GM23338 (cell line): ENCODE measurements at regions not wholly inside any gene's neighbourhood (a gene's known extent, or its start where the extent isn't known, plus 50 kb on each side); places are given as distances from the start of the nearest gene placed in this dataset.

ENCODE experiments used
- ATAC-seq: fragments of 200-7000 bp; cut with Tn5 transposase; 3 replicates; pipeline ENCODE4 v1.9.1; 2020
- DNase-seq: peaks from one replicate; pipeline ENCODE4 v3.0.0-alpha.2; 2015; ENCODE audit warnings: low spot score
- H2AFZ ChIP-seq: fragments of 200-600 bp; sonication (generic); 2 replicates; pipeline ENCODE4 v1.8.0; 2016; ENCODE audit warnings: antibody characterized with exemption, mild to moderate bottlenecking, moderate library complexity
- H3F3A ChIP-seq: fragments of 200-600 bp; sonication (generic); replicated peaks from 2 replicates; pipeline ENCODE4 v1.8.0; 2017; ENCODE audit warnings: antibody characterized with exemption, mixed run types, low read depth
- H3K27ac ChIP-seq: fragments of 200-600 bp; sonication (generic); 2 replicates; pipeline ENCODE4 v1.6.1; 2016; ENCODE audit warnings: low read depth
- H3K27me3 ChIP-seq: fragments of 200-600 bp; sonication (generic); 2 replicates; pipeline ENCODE4 v1.8.0; 2016; ENCODE audit warnings: mild to moderate bottlenecking, mixed run types, moderate library complexity; ENCODE audit not compliant: insufficient read depth
- H3K36me3 ChIP-seq: fragments of 200-600 bp; sonication (generic); 2 replicates; pipeline ENCODE4 v1.8.0; 2016; ENCODE audit warnings: mild to moderate bottlenecking; ENCODE audit not compliant: insufficient read depth
- H3K4me1 ChIP-seq: fragments of 200-600 bp; sonication (generic); 2 replicates; pipeline ENCODE4 v1.8.0; 2016; ENCODE audit warnings: mild to moderate bottlenecking, moderate library complexity; ENCODE audit not compliant: insufficient read depth
- H3K4me2 ChIP-seq: fragments of 200-600 bp; sonication (generic); 2 replicates; pipeline ENCODE4 v1.7.1; 2017; ENCODE audit warnings: mixed run types
- H3K4me3 ChIP-seq: fragments of 200-600 bp; sonication (generic); 2 replicates; pipeline ENCODE4 v1.6.1; 2016; ENCODE audit warnings: mixed run types
- H3K79me2 ChIP-seq: fragments of 200-600 bp; sonication (generic); replicated peaks from 2 replicates; pipeline ENCODE4 v1.8.0; 2017; ENCODE audit warnings: mild to moderate bottlenecking; ENCODE audit not compliant: insufficient read depth
- H3K9me2 ChIP-seq: fragments of 200-600 bp; sonication (generic); 2 replicates; pipeline ENCODE4 v1.8.0; 2017; ENCODE audit not compliant: insufficient read depth
- H4K20me1 ChIP-seq: fragments of 200-600 bp; sonication (generic); replicated peaks from 2 replicates; pipeline ENCODE4 v1.8.0; 2017; ENCODE audit warnings: mild to moderate bottlenecking; ENCODE audit not compliant: insufficient read depth
- H3K27ac Mint-ChIP-seq: 2 replicates; pipeline ENCODE4 v1.8.0; 2020; ENCODE audit warnings: inconsistent platforms, mild to moderate bottlenecking, moderate library complexity, mixed read lengths
- H3K27me3 Mint-ChIP-seq: 3 replicates; pipeline ENCODE4 v1.8.0; 2022; ENCODE audit warnings: low read depth, mild to moderate bottlenecking, moderate library complexity, mixed read lengths, inconsistent platforms; ENCODE audit not compliant: insufficient read depth, poor library complexity
- H3K36me3 Mint-ChIP-seq: 3 replicates; pipeline ENCODE4 v1.8.0; 2021; ENCODE audit warnings: low read depth, mild to moderate bottlenecking, inconsistent platforms, moderate library complexity, mixed read lengths
- H3K4me1 Mint-ChIP-seq: 3 replicates; pipeline ENCODE4 v1.8.0; 2020; ENCODE audit warnings: mild to moderate bottlenecking, inconsistent platforms, mixed read lengths
- H3K4me3 Mint-ChIP-seq: 3 replicates; pipeline ENCODE4 v1.8.0; 2021; ENCODE audit warnings: moderate library complexity, mild to moderate bottlenecking, inconsistent platforms, mixed read lengths
- H3K9me3 Mint-ChIP-seq: 3 replicates; pipeline ENCODE4 v1.8.0; 2020; ENCODE audit warnings: moderate library complexity, mild to moderate bottlenecking, inconsistent platforms, mixed read lengths
- CREB1 ChIP-seq: fragments of 250-450 bp; sonication (Bioruptor Pico); IDR thresholded peaks from 2 replicates; pipeline ENCODE4 v1.5.0; 2020; ENCODE audit warnings: low read depth, mild to moderate bottlenecking, moderate library complexity
- EZH2 ChIP-seq: fragments of 200-600 bp; sonication (generic); IDR thresholded peaks from one replicate; pipeline ENCODE4 v1.8.0; 2017; ENCODE audit warnings: antibody characterized with exemption, mild to moderate bottlenecking, low read depth; ENCODE audit not compliant: unreplicated experiment
- EZH2phosphoT487 ChIP-seq: fragments of 200-600 bp; sonication (generic); IDR thresholded peaks from one replicate; pipeline ENCODE4 v1.8.1; 2018; ENCODE audit warnings: antibody characterized with exemption; ENCODE audit not compliant: unreplicated experiment
- JUNB ChIP-seq: IDR thresholded peaks from one replicate; pipeline ENCODE4 v1.6.1; 2016; ENCODE audit warnings: antibody characterized with exemption; ENCODE audit not compliant: unreplicated experiment
- ZNF114 ChIP-seq: fragments of 250-450 bp; sonication (Bioruptor Pico); IDR thresholded peaks from 2 replicates; pipeline ENCODE4 v1.5.0; 2020; ENCODE audit warnings: mild to moderate bottlenecking, moderate library complexity
- ZNF331 ChIP-seq: fragments of 250-450 bp; sonication (Bioruptor Pico); IDR thresholded peaks from 2 replicates; pipeline ENCODE4 v1.5.0; 2020; ENCODE audit warnings: low read depth, mild to moderate bottlenecking, moderate library complexity
- TF ChIP-seq, protein P1 (sequence below): IDR thresholded peaks from one replicate; pipeline ENCODE4 v1.6.1; 2018; ENCODE audit warnings: antibody characterized with exemption; ENCODE audit not compliant: unreplicated experiment
- TF ChIP-seq, protein P2 (sequence below), 2 experiments: fragments of 200-600 bp in 1 of 2; sonication (generic) in 1 of 2; conservative IDR thresholded peaks; 2 replicates each; pipeline versions ENCODE4 v1.5.1 to v1.6.1; 2016 to 2017; ENCODE audit warnings: antibody characterized with exemption in 2 of 2, low read depth in 2 of 2, mild to moderate bottlenecking in 2 of 2, moderate library complexity in 1 of 2

DNA sequence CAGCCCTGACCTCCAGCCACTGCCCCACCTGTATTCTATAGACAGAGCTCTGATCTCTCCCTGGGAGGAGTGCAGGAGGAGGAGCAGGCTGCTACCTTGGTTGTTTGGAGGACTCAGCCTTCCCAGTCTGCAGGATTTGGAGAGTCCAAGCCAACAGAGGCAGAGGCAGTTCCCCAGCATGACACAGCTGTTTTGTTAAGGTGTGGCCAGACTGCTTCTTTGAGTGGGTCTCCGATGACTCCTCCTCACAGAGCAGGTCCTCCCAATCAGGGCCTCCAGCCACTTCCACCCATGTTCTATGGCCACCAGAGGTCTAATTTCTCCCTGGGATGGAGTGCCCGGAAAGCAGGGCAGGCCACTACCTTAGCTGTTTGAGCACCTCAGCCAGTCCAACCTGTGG is 203.5 kb downstream of the HACE1 start:
- no peak overlapping the region for H2AFZ ChIP-seq
- no peaks in the 10 kb centered on the region for H3K4me1 ChIP-seq
- Mint-ChIP-seq H3K4me3 (no peak overlapping the region), H3K9me3 (no peaks in the 10 kb centered on the region; the same call in 2 of the 3 replicates), H3K27me3 (no peaks in the 10 kb centered on the region), H3K36me3 (no peaks in the 10 kb centered on the region), H3K4me1 (no peaks in the 10 kb centered on the region), H3K27ac (no peak overlapping the region; the same call in 1 of the 2 replicates)
- no peak for DNase-seq
- no peaks in the 10 kb centered on the region for H3K79me2 ChIP-seq
- peaks cover 3% of the 10 kb centered on the region; the same call in 1 of the 2 replicates for H3K9me2 ChIP-seq
- TF ChIP-seq ZNF331 = no peak
- TF ChIP-seq JUNB = no peak
- no peak for TF ChIP-seq EZH2
- TF ChIP-seq ZNF114 (CRISPR knock-in tag) = no peak
- no peak for TF ChIP-seq EZH2phosphoT487
- TF ChIP-seq, protein P1, sequence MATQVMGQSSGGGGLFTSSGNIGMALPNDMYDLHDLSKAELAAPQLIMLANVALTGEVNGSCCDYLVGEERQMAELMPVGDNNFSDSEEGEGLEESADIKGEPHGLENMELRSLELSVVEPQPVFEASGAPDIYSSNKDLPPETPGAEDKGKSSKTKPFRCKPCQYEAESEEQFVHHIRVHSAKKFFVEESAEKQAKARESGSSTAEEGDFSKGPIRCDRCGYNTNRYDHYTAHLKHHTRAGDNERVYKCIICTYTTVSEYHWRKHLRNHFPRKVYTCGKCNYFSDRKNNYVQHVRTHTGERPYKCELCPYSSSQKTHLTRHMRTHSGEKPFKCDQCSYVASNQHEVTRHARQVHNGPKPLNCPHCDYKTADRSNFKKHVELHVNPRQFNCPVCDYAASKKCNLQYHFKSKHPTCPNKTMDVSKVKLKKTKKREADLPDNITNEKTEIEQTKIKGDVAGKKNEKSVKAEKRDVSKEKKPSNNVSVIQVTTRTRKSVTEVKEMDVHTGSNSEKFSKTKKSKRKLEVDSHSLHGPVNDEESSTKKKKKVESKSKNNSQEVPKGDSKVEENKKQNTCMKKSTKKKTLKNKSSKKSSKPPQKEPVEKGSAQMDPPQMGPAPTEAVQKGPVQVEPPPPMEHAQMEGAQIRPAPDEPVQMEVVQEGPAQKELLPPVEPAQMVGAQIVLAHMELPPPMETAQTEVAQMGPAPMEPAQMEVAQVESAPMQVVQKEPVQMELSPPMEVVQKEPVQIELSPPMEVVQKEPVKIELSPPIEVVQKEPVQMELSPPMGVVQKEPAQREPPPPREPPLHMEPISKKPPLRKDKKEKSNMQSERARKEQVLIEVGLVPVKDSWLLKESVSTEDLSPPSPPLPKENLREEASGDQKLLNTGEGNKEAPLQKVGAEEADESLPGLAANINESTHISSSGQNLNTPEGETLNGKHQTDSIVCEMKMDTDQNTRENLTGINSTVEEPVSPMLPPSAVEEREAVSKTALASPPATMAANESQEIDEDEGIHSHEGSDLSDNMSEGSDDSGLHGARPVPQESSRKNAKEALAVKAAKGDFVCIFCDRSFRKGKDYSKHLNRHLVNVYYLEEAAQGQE = no peak
- TF ChIP-seq, protein P2, sequence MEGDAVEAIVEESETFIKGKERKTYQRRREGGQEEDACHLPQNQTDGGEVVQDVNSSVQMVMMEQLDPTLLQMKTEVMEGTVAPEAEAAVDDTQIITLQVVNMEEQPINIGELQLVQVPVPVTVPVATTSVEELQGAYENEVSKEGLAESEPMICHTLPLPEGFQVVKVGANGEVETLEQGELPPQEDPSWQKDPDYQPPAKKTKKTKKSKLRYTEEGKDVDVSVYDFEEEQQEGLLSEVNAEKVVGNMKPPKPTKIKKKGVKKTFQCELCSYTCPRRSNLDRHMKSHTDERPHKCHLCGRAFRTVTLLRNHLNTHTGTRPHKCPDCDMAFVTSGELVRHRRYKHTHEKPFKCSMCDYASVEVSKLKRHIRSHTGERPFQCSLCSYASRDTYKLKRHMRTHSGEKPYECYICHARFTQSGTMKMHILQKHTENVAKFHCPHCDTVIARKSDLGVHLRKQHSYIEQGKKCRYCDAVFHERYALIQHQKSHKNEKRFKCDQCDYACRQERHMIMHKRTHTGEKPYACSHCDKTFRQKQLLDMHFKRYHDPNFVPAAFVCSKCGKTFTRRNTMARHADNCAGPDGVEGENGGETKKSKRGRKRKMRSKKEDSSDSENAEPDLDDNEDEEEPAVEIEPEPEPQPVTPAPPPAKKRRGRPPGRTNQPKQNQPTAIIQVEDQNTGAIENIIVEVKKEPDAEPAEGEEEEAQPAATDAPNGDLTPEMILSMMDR (conservative IDR thresholded peaks at IDR 0.05; ENCODE audit: low read depth in 2 of 2) = no peak
- H4K20me1 ChIP-seq = no peaks in the 10 kb centered on the region
- no peak overlapping the region for H3K4me2 ChIP-seq
- no peak overlapping the region for H3K27ac ChIP-seq
- no peaks in the 10 kb centered on the region for H3F3A ChIP-seq
- no peak for ATAC-seq
- no peak overlapping the region for H3K4me3 ChIP-seq
- H3K27me3 ChIP-seq = no peaks in the 10 kb centered on the region
- H3K36me3 ChIP-seq = no peaks in the 10 kb centered on the region

DNA sequence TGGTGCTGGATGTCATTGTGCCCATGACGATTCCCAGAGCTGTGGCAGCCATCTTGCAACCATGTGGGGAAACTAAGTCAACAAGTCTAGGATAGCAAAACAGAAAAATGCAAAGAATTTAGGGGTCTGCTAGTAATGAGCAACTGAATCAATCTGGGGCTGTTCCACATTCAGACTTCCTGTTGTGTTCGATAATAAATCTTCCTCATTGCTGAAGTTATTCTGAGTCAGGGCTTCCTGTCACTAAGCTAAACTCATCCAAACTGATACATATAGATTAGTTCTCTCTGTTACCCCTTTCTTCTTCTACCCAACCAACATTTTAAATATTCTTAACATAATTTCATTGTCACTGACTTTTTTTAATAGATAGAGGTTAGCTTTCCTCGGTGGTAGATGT is 205.9 kb downstream of the HACE1 start:
- no peaks in the 10 kb centered on the region for H3K27me3 ChIP-seq
- Mint-ChIP-seq H3K36me3 (no peaks in the 10 kb centered on the region), H3K4me1 (peaks cover 3% of the 10 kb centered on the region), H3K27me3 (no peaks in the 10 kb centered on the region), H3K4me3 (no peak overlapping the region), H3K9me3 (no peaks in the 10 kb centered on the region; the same call in 2 of the 3 replicates), H3K27ac (no peak overlapping the region)
- no peak overlapping the region for H2AFZ ChIP-seq
- no peak overlapping the region for H3K27ac ChIP-seq
- H3K79me2 ChIP-seq = no peaks in the 10 kb centered on the region
- no peaks in the 10 kb centered on the region for H3K4me1 ChIP-seq
- H3K36me3 ChIP-seq = no peaks in the 10 kb centered on the region
- no peak overlapping the region for H3K4me2 ChIP-seq
- H4K20me1 ChIP-seq = no peaks in the 10 kb centered on the region
- H3K4me3 ChIP-seq = no peak overlapping the region
- no peaks in the 10 kb centered on the region; the same call in 1 of the 2 replicates for H3K9me2 ChIP-seq
- no peak for ATAC-seq
- DNase-seq = no peak
- H3F3A ChIP-seq = no peaks in the 10 kb centered on the region
- TF ChIP-seq, protein P2 (conservative IDR thresholded peaks at IDR 0.05; ENCODE audit: low read depth in 2 of 2) = no peak
- TF ChIP-seq CREB1 (CRISPR knock-in tag) = no peak
- TF ChIP-seq EZH2phosphoT487 = no peak
- TF ChIP-seq, protein P1 = no peak
